Esophagus (tissue), 2 donors: ENCODE measurements at regions not wholly inside any gene's neighbourhood (a gene's known extent, or its start where the extent isn't known, plus 50 kb on each side); places are given as distances from the start of the nearest gene placed in this dataset.
"Not testable (repeated sequence)": the region's sequence is repeated elsewhere in the genome, so short reads cannot be mapped to it uniquely, and the experiment has no call there.

Experiments used
- H3K27ac ChIP-seq, 2 donors: one replicate each; pipeline ENCODE4 v1.5.1; 2013; ENCODE audit warnings: low read depth in 2 of 2, mild to moderate bottlenecking in 2 of 2, inconsistent platforms in 1 of 2, low read length in 1 of 2, moderate library complexity in 1 of 2
- H3K27me3 ChIP-seq, 2 donors: one replicate each; pipeline ENCODE4 v1.6.1; 2013; ENCODE audit warnings: low read length in 2 of 2, control low read depth in 1 of 2, mild to moderate bottlenecking in 1 of 2; ENCODE audit not compliant: insufficient read depth in 2 of 2, control insufficient read depth in 1 of 2
- H3K36me3 ChIP-seq, 2 donors: one replicate each; pipeline ENCODE4 v1.6.1; 2013; ENCODE audit warnings: low read length in 1 of 2; ENCODE audit not compliant: control insufficient read depth in 2 of 2, insufficient read depth in 2 of 2
- H3K4me1 ChIP-seq, 2 donors: one replicate each; pipeline ENCODE4 v1.6.1; 2013; ENCODE audit warnings: low read length in 1 of 2; ENCODE audit not compliant: control insufficient read depth in 2 of 2, insufficient read depth in 2 of 2
- H3K4me3 ChIP-seq, 2 donors: one replicate each; pipeline ENCODE4 v1.5.1; 2013; ENCODE audit warnings: low read length in 2 of 2, mild to moderate bottlenecking in 2 of 2, low read depth in 1 of 2, moderate library complexity in 1 of 2
- H3K9me3 ChIP-seq, 2 donors: one replicate each; pipeline ENCODE4 v1.6.1; 2013; ENCODE audit warnings: mild to moderate bottlenecking in 2 of 2, low read depth in 1 of 2, low read length in 1 of 2, moderate library complexity in 1 of 2; ENCODE audit not compliant: control insufficient read depth in 2 of 2, insufficient read depth in 1 of 2
- WGBS, 2 donors: extraction: QIAGEN DNeasy Blood & Tissue Kit; methylation state at CpG; one replicate each; pipeline ENCODE4 v1.1.7; 2013; 5-methylcytosine and 5-hydroxymethylcytosine counted together
- donor health status: healthy with polysubstance abuse.
- donor health status: Bipolar disorder and iron deficiency.

DNA sequence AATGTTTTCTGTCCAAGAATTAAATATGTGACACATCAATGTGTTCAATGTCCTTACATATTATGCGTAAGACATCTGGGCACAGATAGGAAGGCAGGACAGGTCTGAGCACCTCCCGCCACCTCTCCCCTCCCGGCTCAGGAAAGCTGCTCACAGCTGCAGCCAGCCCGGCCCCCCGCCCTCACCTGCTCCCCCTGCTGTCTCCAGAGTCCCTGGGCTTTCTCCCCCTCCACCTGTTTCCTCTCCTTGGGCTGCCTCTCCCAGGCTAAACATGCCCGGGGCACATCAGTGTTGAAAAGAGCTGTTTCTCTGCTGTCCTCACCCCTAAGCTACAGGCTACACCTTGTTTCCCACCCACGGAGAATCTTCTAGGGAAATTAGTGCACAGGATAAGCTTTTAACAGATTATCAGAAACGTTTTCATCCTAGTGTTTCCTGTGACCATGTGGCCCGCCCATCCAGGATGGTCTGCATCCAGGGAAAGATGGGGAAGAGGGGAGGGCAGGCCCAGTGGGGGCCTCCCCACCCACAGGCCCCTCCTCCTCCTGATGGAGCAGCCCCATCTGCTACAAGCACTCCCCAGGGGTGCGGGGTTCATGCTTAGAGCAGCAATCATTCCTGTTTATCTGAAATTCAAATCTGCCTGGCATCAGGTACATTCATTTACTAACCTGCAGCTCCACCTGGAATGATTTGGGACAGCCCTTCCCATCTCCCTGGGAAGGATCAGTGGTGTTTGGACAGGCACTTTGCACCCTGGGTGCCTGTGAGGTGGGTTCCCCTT, 273.8 kb upstream of the SFSWAP start:
- WGBS, 2 donors: 30 to 35% methylated on average over 10 of the region's 10 CpGs
- Histone ChIP-seq H3K27me3 (no peaks in the 10 kb centered on the region), H3K4me3 (no peak overlapping the region), H3K36me3 (no peaks in the 10 kb centered on the region), H3K4me1 (no peaks in the 10 kb centered on the region), H3K9me3 (peaks cover 0 to 3% of the 10 kb centered on the region in 2 donors), H3K27ac (no peak overlapping the region)

DNA sequence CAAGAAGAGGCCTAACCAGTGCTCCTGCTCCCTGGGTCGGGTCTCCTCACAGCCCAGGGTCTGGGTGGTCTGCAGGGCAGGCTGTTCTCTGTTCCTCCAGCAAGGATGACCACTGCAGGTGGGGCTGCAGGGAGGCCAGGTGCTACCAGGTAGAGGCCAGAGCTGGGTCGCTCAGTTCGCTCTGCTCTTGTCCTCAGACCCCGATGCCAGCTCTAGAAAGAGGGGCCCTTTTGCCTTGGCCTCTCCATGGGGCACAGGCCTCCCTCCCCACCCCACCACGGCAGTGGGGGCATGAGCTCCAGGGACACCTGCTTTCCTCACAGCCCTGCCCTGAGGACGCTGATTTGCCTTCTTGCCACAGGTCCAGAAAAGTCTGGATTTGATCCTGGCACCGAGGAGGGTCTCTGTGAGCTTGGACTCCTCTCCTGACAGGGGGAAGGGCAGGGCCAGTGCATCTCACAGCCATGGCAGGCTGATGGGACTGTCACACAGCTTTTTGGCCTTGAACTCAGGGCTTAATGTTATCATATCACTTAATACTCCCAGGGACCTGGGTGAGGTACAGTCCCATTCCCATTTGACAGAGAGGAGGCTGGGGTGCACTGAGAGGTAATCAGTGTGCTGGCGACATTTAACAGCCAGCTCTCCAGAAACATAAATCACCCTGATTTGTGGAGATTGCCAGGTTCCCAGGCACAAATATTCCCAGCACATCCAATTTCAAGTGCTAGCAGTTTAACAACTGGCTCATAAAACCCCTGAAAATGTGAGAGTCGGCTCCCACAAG, 273.0 kb upstream of the SFSWAP start:
- Histone ChIP-seq H3K4me3 (no peak overlapping the region), H3K9me3 (peaks cover 0 to under 1% of the 10 kb centered on the region in 2 donors), H3K27me3 (no peaks in the 10 kb centered on the region), H3K4me1 (no peaks in the 10 kb centered on the region), H3K27ac (no peak overlapping the region), H3K36me3 (no peaks in the 10 kb centered on the region)
- WGBS, 2 donors: 70 to 71% methylated on average over 8 to 9 of the region's 9 CpGs

DNA sequence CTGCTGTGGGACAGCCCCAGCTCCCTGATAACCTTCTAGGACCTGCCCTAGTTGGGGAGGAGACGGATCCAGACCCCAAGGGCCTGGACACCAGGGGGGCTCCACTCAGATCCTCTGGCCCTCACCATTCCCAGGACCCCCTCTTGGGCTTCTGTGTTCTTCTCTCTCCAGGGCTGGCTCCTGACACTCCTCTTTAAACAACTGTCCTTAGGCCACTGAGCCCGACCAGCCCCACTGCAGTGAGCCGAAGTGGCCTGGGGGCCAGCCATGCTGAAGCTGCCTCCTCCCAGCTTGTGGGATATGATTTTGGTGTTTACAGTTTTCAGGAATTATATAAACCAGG, 272.4 kb upstream of the SFSWAP start:
- H3K27ac ChIP-seq, H3K36me3 ChIP-seq, H3K27me3 ChIP-seq, H3K9me3 ChIP-seq, H3K4me3 ChIP-seq, H3K4me1 ChIP-seq: not testable (repeated sequence)
- WGBS, 2 donors: 79 to 84% methylated on average over 3 of the region's 3 CpGs

DNA sequence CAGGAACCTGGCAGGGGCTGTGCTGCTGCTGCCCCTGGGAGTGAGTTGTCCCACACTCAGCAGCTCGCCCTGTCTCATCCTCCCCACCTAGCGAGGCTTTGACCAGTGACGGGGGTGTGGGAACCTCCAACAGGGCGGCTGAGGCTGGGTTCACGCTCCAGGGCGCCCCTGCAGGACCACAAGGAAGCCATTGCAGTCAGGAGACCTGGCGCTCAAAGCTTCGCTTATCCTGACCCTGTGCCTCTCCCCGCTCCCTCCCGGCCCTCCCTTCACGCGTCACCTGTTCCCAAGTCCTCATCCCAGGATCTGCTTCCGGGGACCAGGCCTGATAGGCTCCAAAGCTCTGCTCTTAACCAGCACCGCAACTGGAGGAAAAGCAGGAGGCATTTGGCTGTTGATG, 272.0 kb upstream of the SFSWAP start:
- no peaks in the 10 kb centered on the region for H3K36me3 ChIP-seq
- no peak overlapping the region for H3K27ac ChIP-seq
- H3K9me3 ChIP-seq: peaks cover 0 to 3% of the 10 kb centered on the region in 2 donors
- H3K27me3 ChIP-seq: no peaks in the 10 kb centered on the region
- no peaks in the 10 kb centered on the region for H3K4me1 ChIP-seq
- WGBS, 2 donors: 82% methylated on average over 14 of the region's 14 CpGs
- H3K4me3 ChIP-seq: no peak overlapping the region

DNA sequence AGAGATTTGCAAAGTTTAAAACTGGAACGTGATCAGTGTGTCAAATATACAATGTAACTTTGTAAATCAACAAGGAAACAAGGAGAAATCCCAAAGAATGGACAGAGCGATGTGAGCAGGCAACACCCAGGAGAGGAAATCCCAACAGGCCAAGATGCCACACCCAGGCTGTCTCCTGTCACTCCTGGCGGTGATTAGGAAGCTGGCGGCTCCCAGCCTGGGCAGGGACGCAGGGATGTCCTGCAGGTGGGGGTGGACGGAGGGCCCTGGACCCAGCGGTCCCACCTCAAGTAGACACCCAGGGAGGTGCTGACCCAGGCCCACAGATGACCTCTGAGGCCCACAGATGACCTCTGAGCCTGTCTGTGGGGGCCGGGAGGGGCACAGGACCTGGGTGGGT, 271.1 kb upstream of the SFSWAP start:
- not testable (repeated sequence) for H3K27ac ChIP-seq, H3K4me3 ChIP-seq, H3K4me1 ChIP-seq, H3K9me3 ChIP-seq, H3K36me3 ChIP-seq, H3K27me3 ChIP-seq
- WGBS, 2 donors: no CpG with 5 or more reads among the region's 8 CpGs

DNA sequence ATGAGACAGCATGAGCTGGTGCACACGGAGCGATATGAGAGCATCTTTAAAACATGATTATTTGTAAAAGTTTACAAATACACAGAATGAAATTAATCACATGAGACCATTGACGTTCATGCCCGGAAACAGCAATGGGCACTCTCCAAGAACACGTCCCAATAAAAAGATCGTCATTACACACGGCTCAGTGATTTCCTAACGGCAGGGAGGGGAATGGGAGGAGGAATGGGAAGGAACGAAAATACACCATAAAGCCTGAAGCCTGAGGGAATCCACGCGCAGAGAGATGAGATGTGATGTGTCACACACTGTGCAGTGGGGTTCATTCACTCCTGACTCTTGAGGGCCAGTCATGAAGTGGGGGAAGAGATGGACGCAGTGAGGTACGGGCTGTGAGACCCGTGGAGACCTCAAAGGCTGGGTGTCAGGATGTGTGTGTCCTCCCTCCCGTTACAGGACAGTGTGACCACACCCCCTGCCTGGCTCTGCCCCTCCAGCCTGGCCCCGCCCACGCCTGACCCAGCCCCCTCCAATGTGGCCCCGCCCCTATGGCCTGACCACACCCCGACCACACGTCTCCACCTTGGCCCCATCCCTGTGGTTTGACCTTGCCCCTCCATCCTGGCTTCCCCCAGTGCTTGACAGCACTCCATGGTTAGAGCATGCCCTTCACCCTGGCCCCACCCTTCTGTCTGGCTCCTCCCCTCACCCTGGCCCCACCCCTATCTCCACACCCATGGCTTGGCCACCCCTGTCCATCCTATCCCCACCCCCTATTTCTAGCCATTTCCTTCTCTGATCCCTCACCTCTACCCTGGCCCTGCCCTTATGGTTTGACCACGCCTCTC, 270.5 kb upstream of the SFSWAP start:
- H3K36me3 ChIP-seq, H3K27me3 ChIP-seq, H3K4me1 ChIP-seq, H3K27ac ChIP-seq, H3K4me3 ChIP-seq, H3K9me3 ChIP-seq: not testable (repeated sequence)
- WGBS, 2 donors: 66 to 78% methylated on average over 5 to 13 of the region's 21 CpGs

DNA sequence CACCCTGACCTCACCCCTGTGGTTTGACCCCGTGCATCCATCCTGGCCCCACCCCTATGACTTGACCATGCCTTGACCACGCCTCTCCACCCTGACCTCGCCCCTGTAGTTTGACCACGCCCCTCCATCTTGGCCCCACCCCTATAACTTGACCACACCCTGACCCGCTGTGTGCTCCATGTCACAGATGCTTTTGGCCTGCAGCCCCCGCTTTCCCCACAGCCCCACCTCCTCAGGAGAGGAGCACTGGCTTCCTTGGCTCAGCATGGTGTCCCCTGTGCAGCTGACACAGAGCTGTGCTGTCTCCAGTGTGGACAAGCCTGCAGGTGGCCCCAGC, 269.9 kb upstream of the SFSWAP start:
- 80 to 84% methylated on average over 6 of the region's 6 CpGs for WGBS, 2 donors
- Histone ChIP-seq H3K9me3 (peaks cover 0 to 3% of the 10 kb centered on the region in 2 donors), H3K4me3 (no peak overlapping the region), H3K27ac (no peak overlapping the region), H3K36me3 (no peaks in the 10 kb centered on the region), H3K4me1 (no peaks in the 10 kb centered on the region), H3K27me3 (no peaks in the 10 kb centered on the region)

DNA sequence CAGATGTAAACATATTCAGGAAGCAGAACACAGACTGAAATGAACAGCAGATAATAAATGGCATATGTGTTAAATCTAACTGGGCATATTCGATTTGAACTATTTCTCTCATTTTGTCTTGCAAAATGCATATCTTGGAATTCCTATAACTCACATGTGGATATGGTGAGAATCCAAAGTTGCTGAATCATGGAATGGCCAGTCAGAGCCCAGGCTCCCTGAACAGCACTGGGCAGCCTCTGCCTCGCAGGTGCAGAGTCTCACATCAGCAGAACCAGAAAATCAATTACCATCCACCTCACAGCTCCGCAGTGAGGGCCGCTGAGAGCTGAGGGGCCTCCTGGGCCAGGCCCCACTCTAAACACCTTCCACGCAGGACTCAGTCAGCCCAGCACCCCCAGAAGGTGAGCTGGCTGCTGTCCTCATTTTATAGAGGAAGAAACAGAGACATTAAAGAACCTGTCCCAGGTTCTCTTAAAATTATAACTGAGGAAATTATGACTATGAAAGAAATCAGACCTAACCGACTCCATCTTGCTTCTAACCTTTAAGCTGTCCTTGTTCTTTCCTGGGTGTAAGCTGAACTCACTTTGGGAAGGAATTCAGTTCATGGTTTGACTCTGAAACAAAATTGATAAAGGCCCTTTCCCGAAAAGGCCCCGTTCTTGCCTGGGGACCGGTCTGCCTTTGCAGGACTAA, 269.1 kb upstream of the SFSWAP start:
- no peak overlapping the region for H3K27ac ChIP-seq
- H3K27me3 ChIP-seq: no peaks in the 10 kb centered on the region
- no peak overlapping the region for H3K4me3 ChIP-seq
- no peaks in the 10 kb centered on the region for H3K36me3 ChIP-seq
- H3K9me3 ChIP-seq: peaks cover 0 to 3% of the 10 kb centered on the region in 2 donors
- H3K4me1 ChIP-seq: no peaks in the 10 kb centered on the region
- WGBS, 2 donors: 78 to 79% methylated on average over 9 of the region's 9 CpGs

DNA sequence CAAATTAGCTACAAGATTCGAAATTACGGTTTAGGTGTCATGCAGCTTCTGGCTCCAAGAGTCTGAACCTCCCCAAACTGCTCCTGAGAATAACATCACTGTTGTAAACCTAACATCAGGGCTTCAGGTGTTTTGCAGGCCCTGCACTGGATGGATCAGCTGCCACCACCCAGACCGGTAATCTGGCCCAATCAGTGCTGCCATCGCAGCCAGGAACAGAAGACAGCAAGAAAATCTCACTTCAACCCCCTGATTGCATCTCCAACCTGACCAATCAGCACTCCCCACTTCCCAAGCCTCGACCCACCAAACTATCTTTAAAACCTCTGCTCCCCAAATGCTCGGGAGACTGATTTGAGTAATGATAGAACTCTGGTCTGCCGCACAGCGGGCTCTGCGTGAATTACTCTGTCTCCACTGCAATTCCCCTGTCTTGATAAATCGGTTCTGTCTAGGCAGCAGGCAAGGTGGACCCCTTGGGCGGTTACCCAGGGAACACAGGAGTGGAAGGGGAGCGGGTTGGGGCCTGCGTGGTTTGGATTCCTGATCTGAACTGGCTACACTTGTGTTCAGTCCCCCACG, 268.5 kb upstream of the SFSWAP start:
- Histone ChIP-seq H3K27me3 (no peaks in the 10 kb centered on the region), H3K4me3 (no peak overlapping the region), H3K4me1 (no peaks in the 10 kb centered on the region), H3K9me3 (peaks cover 0 to 3% of the 10 kb centered on the region in 2 donors), H3K27ac (no peak overlapping the region), H3K36me3 (no peaks in the 10 kb centered on the region)
- 78 to 80% methylated on average over 14 of the region's 14 CpGs for WGBS, 2 donors
